ENCODE measurements at regions not wholly inside any gene's neighbourhood (a gene's known extent, or its start where the extent isn't known, plus 50 kb on each side); places are given as distances from the start of the nearest gene placed in this dataset.
"Not testable (repeated sequence)": the region's sequence is repeated elsewhere in the genome, so short reads cannot be mapped to it uniquely, and the experiment has no call there.

- Histone ChIP-seq H3K36me3 (no peaks in the 10 kb centered on the region), H3K9me3 (replicated peaks) (no peaks in the 10 kb centered on the region), H3K4me1 (no peaks in the 10 kb centered on the region), H3K27ac (replicated peaks) (no peak overlapping the region), H3K27me3 (ENCODE audit: low read depth) (peaks cover 45% of the 10 kb centered on the region), H3K4me3 (no peak overlapping the region)
- intact Hi-C loops (cut with micrococcal nuclease): no loop called here
- no peak for TF ChIP-seq CTCF (IDR thresholded peaks at IDR 0.05; ENCODE audit: borderline replicate concordance)
- DNase-seq: no peak
Measured at GRCh38 chr3:66934041-66934440, 64.1 kb upstream of the KBTBD8 start.

- Histone ChIP-seq H3K4me3 (no peak overlapping the region), H3K36me3 (no peaks in the 10 kb centered on the region), H3K27ac (replicated peaks) (no peak overlapping the region), H3K27me3 (ENCODE audit: low read depth) (peaks cover 52% of the 10 kb centered on the region), H3K9me3 (replicated peaks) (no peaks in the 10 kb centered on the region), H3K4me1 (no peaks in the 10 kb centered on the region)
- intact Hi-C loops (cut with micrococcal nuclease): no loop called here
- no peak for TF ChIP-seq CTCF (IDR thresholded peaks at IDR 0.05; ENCODE audit: borderline replicate concordance)
- DNase-seq: no peak
Measured at GRCh38 chr3:66934725-66935124, 63.4 kb upstream of the KBTBD8 start.

GRCh38 chr3:66937041-66937440 lies 61.1 kb upstream of the KBTBD8 start:
- DNase-seq; intact Hi-C loops (cut with micrococcal nuclease); H3K9me3 ChIP-seq (replicated peaks); H3K4me3 ChIP-seq; H3K27ac ChIP-seq (replicated peaks); H3K4me1 ChIP-seq; H3K36me3 ChIP-seq: not testable (repeated sequence)
- H3K27me3 ChIP-seq (ENCODE audit: low read depth): peaks cover 65% of the 10 kb centered on the region

GRCh38 chr3:66938338-66938963 lies 59.7 kb upstream of the KBTBD8 start:
- Histone ChIP-seq H3K27me3 (ENCODE audit: low read depth) (peaks cover 66% of the 10 kb centered on the region), H3K4me3 (no peak overlapping the region), H3K36me3 (no peaks in the 10 kb centered on the region), H3K27ac (replicated peaks) (no peak overlapping the region), H3K4me1 (no peaks in the 10 kb centered on the region), H3K9me3 (replicated peaks) (no peaks in the 10 kb centered on the region)
- DNase-seq: no peak
- intact Hi-C loops (cut with micrococcal nuclease): no loop called here
- TF ChIP-seq CTCF (IDR thresholded peaks at IDR 0.05; ENCODE audit: borderline replicate concordance): peak; percentile 81

- no peak for TF ChIP-seq CTCF (IDR thresholded peaks at IDR 0.05; ENCODE audit: borderline replicate concordance)
- intact Hi-C loops (cut with micrococcal nuclease): no loop called here
- Histone ChIP-seq H3K36me3 (no peaks in the 10 kb centered on the region), H3K4me3 (no peak overlapping the region), H3K27me3 (ENCODE audit: low read depth) (peaks cover 62% of the 10 kb centered on the region), H3K27ac (replicated peaks) (no peak overlapping the region), H3K9me3 (replicated peaks) (no peaks in the 10 kb centered on the region), H3K4me1 (no peaks in the 10 kb centered on the region)
- DNase-seq: no peak
Measured at GRCh38 chr3:66948041-66948440, 50.1 kb upstream of the KBTBD8 start.

Data from left ventricle myocardium inferior (tissue), 1 donor.